Ovary (tissue), 3 donors: ENCODE measurements at regions not wholly inside any gene's neighbourhood (a gene's known extent, or its start where the extent isn't known, plus 50 kb on each side); places are given as distances from the start of the nearest gene placed in this dataset.
"Not testable (repeated sequence)": the region's sequence is repeated elsewhere in the genome, so short reads cannot be mapped to it uniquely, and the experiment has no call there.

Source experiments
- CTCF ChIP-seq, 3 donors: fragments of 450-650 bp in 2 of 3; fragments of 200-600 bp in 1 of 3; IDR thresholded peaks; one replicate each; pipeline versions ENCODE4 v1.5.1 to v1.8.0; 2016 to 2022; ENCODE audit warnings: antibody characterized with exemption in 3 of 3, mild to moderate bottlenecking in 1 of 3
- EP300 ChIP-seq: sonication (generic); formaldehyde crosslinking; IDR thresholded peaks from one replicate; pipeline ENCODE4 v1.6.1; 2017; ENCODE audit warnings: antibody characterized with exemption
- POLR2A ChIP-seq: fragments of 450-650 bp; IDR thresholded peaks from one replicate; pipeline ENCODE4 v1.6.1; 2017; ENCODE audit warnings: antibody characterized with exemption, mild to moderate bottlenecking, moderate library complexity
- donor health status: DM: no; HTN: no; CAD: no.

DNA sequence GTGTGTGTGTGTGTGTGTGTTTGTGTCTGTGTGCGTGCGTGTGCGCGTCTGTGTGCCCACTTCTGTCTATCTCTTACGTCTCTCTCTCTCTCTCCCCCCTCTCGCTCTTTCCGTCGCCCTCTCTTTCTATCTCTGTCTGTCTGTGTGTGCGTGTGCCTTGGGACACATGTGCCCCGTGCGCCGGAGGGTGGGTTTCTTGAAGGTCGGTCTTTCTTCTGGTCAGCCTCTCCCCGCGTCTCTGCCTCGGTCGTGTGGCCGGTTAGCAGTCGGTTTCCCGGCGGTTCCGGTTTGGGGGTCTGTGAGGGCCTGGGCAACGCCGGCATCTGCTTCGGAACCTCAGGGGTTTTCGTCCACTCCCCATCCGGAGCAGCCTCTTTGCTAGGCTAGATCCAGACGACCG lies 1423.6 kb upstream of the PCDH10 start:
- not testable (repeated sequence) for TF ChIP-seq CTCF (IDR thresholded peaks at IDR 0.05); POLR2A; EP300
